HFFc6 (cell line): ENCODE measurements at regions not wholly inside any gene's neighbourhood (a gene's known extent, or its start where the extent isn't known, plus 50 kb on each side); places are given as distances from the start of the nearest gene placed in this dataset.
"Not testable (repeated sequence)": the region's sequence is repeated elsewhere in the genome, so short reads cannot be mapped to it uniquely, and the experiment has no call there.

Experiments
- DNase-seq: peaks from one replicate; pipeline ENCODE4 v3.0.0-alpha.2; 2018
- H3K27ac Mint-ChIP-seq: 2 replicates; pipeline ENCODE4 v1.8.0; 2020; ENCODE audit warnings: mild to moderate bottlenecking, mixed read lengths
- H3K27me3 Mint-ChIP-seq: 2 replicates; pipeline ENCODE4 v1.8.0; 2021; ENCODE audit warnings: mild to moderate bottlenecking, moderate library complexity, mixed read lengths; ENCODE audit not compliant: insufficient read depth
- H3K36me3 Mint-ChIP-seq: 2 replicates; pipeline ENCODE4 v1.8.0; 2021; ENCODE audit warnings: low read depth, mixed read lengths
- H3K4me1 Mint-ChIP-seq: 2 replicates; pipeline ENCODE4 v1.8.0; 2020; ENCODE audit warnings: low read depth, mixed read lengths
- H3K4me3 Mint-ChIP-seq: 2 replicates; pipeline ENCODE4 v1.8.0; 2020; ENCODE audit warnings: mild to moderate bottlenecking, moderate library complexity, mixed read lengths
- H3K9me3 Mint-ChIP-seq: 2 replicates; pipeline ENCODE4 v1.8.0; 2020; ENCODE audit warnings: mild to moderate bottlenecking, mixed read lengths
- CTCF ChIP-seq: fragments of 200-600 bp; sonication (generic); IDR thresholded peaks from 2 replicates; pipeline ENCODE4 v1.5.0; 2021; ENCODE audit warnings: antibody characterized with exemption, mild to moderate bottlenecking

GRCh38 chr17:74137416-74137815 is 66.1 kb upstream of the RPL38 start:
- no peak for TF ChIP-seq CTCF
- no peak overlapping the region for H3K27ac Mint-ChIP-seq
- no peaks in the 10 kb centered on the region; the same call in 1 of the 2 replicates for H3K27me3 Mint-ChIP-seq
- no peak for DNase-seq
- peaks cover 6% of the 10 kb centered on the region; the same call in 1 of the 2 replicates for H3K36me3 Mint-ChIP-seq
- H3K4me3 Mint-ChIP-seq: no peak overlapping the region
- no peaks in the 10 kb centered on the region for H3K4me1 Mint-ChIP-seq
- H3K9me3 Mint-ChIP-seq: peaks cover 62% of the 10 kb centered on the region

GRCh38 chr17:74139120-74139519 is 64.4 kb upstream of the RPL38 start:
- no peak overlapping the region for H3K27ac Mint-ChIP-seq
- DNase-seq: no peak
- no peaks in the 10 kb centered on the region for H3K4me1 Mint-ChIP-seq
- no peaks in the 10 kb centered on the region; the same call in 1 of the 2 replicates for H3K27me3 Mint-ChIP-seq
- no peak overlapping the region for H3K4me3 Mint-ChIP-seq
- peaks cover 69% of the 10 kb centered on the region for H3K9me3 Mint-ChIP-seq
- TF ChIP-seq CTCF: no peak
- peaks cover 6% of the 10 kb centered on the region; the same call in 1 of the 2 replicates for H3K36me3 Mint-ChIP-seq

GRCh38 chr17:74140282-74140681 is 63.2 kb upstream of the RPL38 start:
- peaks cover 6% of the 10 kb centered on the region; the same call in 1 of the 2 replicates for H3K36me3 Mint-ChIP-seq
- H3K27me3 Mint-ChIP-seq: no peaks in the 10 kb centered on the region; the same call in 1 of the 2 replicates
- H3K4me3 Mint-ChIP-seq: no peak overlapping the region
- no peaks in the 10 kb centered on the region for H3K4me1 Mint-ChIP-seq
- no peak for TF ChIP-seq CTCF
- peaks cover 70% of the 10 kb centered on the region for H3K9me3 Mint-ChIP-seq
- DNase-seq: no peak
- no peak overlapping the region for H3K27ac Mint-ChIP-seq

GRCh38 chr17:74141612-74142011 is 61.9 kb upstream of the RPL38 start:
- Mint-ChIP-seq H3K4me3 (no peak overlapping the region), H3K9me3 (peaks cover 78% of the 10 kb centered on the region), H3K36me3 (peaks cover 12% of the 10 kb centered on the region; the same call in 1 of the 2 replicates)

GRCh38 chr17:74143318-74143717 is 60.2 kb upstream of the RPL38 start:
- Mint-ChIP-seq H3K36me3 (peaks cover 18% of the 10 kb centered on the region; the same call in 1 of the 2 replicates), H3K9me3 (peaks cover 84% of the 10 kb centered on the region)
- not testable (repeated sequence) for DNase-seq, H3K4me1 Mint-ChIP-seq, H3K27me3 Mint-ChIP-seq, H3K27ac Mint-ChIP-seq, H3K4me3 Mint-ChIP-seq

More at GRCh38 chr17:74141612-74142011, 61.9 kb upstream of the RPL38 start:
- no peak for DNase-seq
- Mint-ChIP-seq H3K27ac (no peak overlapping the region), H3K4me1 (no peaks in the 10 kb centered on the region), H3K27me3 (no peaks in the 10 kb centered on the region; the same call in 1 of the 2 replicates)
- TF ChIP-seq CTCF: no peak

- H3K36me3 Mint-ChIP-seq: 0 out of 2 replicates have a peak, but pooled peaks cover 12% of the 10 kb centered on the region
- H3K27ac Mint-ChIP-seq: no peak overlapping the region
- TF ChIP-seq CTCF: no peak
- H3K4me3 Mint-ChIP-seq: no peak overlapping the region
- no peak for DNase-seq
- no peaks in the 10 kb centered on the region for H3K4me1 Mint-ChIP-seq
- no peaks in the 10 kb centered on the region; the same call in 1 of the 2 replicates for H3K27me3 Mint-ChIP-seq
- H3K9me3 Mint-ChIP-seq: peaks cover 73% of the 10 kb centered on the region
These were observed 57.7 kb upstream of the RPL38 start for GRCh38 chr17:74145756-74146155.
